CD4-positive, alpha-beta memory T cell (primary cell): ENCODE measurements at regions not wholly inside any gene's neighbourhood (a gene's known extent, or its start where the extent isn't known, plus 50 kb on each side); places are given as distances from the start of the nearest gene placed in this dataset.
"Not testable (repeated sequence)": the region's sequence is repeated elsewhere in the genome, so short reads cannot be mapped to it uniquely, and the experiment has no call there.

Source experiments
- CTCF ChIA-PET: fragments of 350-600 bp; sonication (Branson Sonifier 250); formaldehyde crosslinking; loops from one replicate; lab custom pipeline; 2021; ENCODE audit warnings: inconsistent platforms; ENCODE audit not compliant: partially characterized antibody; lab: Charles Lee
- POLR2A ChIA-PET: fragments of 350-600 bp; sonication (Branson Sonifier 250); formaldehyde crosslinking; loops from one replicate; lab custom pipeline; 2021; ENCODE audit not compliant: partially characterized antibody; lab: Charles Lee
- DNase-seq, 5 donors: peaks; one replicate each; pipeline versions ENCODE4 v3.0.0 to v3.0.0-alpha.2; 2020 to 2022; ENCODE audit warnings: mixed read lengths in 1 of 5
- H3K27ac ChIP-seq: one replicate; pipeline ENCODE4 v1.7.0; 2013; ENCODE audit warnings: low read depth, low read length
- H3K27me3 ChIP-seq: 2 replicates; pipeline ENCODE4 v1.7.0; 2013; ENCODE audit warnings: mild to moderate bottlenecking, low read length, moderate library complexity; ENCODE audit not compliant: insufficient read depth
- H3K36me3 ChIP-seq: 2 replicates; pipeline ENCODE4 v1.7.0; 2013; ENCODE audit warnings: mild to moderate bottlenecking, low read length, moderate library complexity; ENCODE audit not compliant: insufficient read depth
- H3K4me1 ChIP-seq: 2 replicates; pipeline ENCODE4 v1.7.0; 2013; ENCODE audit warnings: mild to moderate bottlenecking, low read length, moderate library complexity; ENCODE audit not compliant: insufficient read depth
- H3K4me3 ChIP-seq, 2 donors: one replicate each; pipeline ENCODE4 v1.7.0; 2013; ENCODE audit warnings: low read length in 2 of 2, mild to moderate bottlenecking in 1 of 2
- H3K9me3 ChIP-seq, 2 donors: one replicate each; pipeline ENCODE4 v1.7.0; 2013; ENCODE audit warnings: low read length in 2 of 2, control low read depth in 1 of 2; ENCODE audit not compliant: control insufficient read depth in 1 of 2
- H3K27ac Mint-ChIP-seq, 7 donors: one replicate each; pipeline ENCODE4 v1.8.0; 2020 to 2021; ENCODE audit warnings: mixed read lengths in 7 of 7, mild to moderate bottlenecking in 6 of 7, inconsistent platforms in 3 of 7, moderate library complexity in 3 of 7
- H3K27me3 Mint-ChIP-seq, 2 donors: one replicate each; pipeline ENCODE4 v1.8.0; 2020 to 2021; ENCODE audit warnings: mixed read lengths in 2 of 2
- H3K36me3 Mint-ChIP-seq, 2 donors: one replicate each; pipeline ENCODE4 v1.8.0; 2020 to 2021; ENCODE audit warnings: mixed read lengths in 2 of 2, inconsistent platforms in 1 of 2, mild to moderate bottlenecking in 1 of 2
- H3K4me1 Mint-ChIP-seq, 4 donors: one replicate each; pipeline ENCODE4 v1.8.0; 2020 to 2021; ENCODE audit warnings: mixed read lengths in 4 of 4, mild to moderate bottlenecking in 1 of 4
- H3K4me3 Mint-ChIP-seq, 8 donors: one replicate each; pipeline ENCODE4 v1.8.0; 2020 to 2021; ENCODE audit warnings: mixed read lengths in 8 of 8, mild to moderate bottlenecking in 7 of 8, moderate library complexity in 6 of 8, inconsistent platforms in 3 of 8
- H3K9me3 Mint-ChIP-seq, 8 donors: one replicate each; pipeline ENCODE4 v1.8.0; 2020 to 2021; ENCODE audit warnings: mixed read lengths in 8 of 8, mild to moderate bottlenecking in 5 of 8, inconsistent platforms in 3 of 8, moderate library complexity in 1 of 8
- intact Hi-C: fragments of 100-400 bp; cut with micrococcal nuclease; formaldehyde crosslinking; loops from one replicate; pipeline ENCODE4 v1.15.1; 2023

DNA sequence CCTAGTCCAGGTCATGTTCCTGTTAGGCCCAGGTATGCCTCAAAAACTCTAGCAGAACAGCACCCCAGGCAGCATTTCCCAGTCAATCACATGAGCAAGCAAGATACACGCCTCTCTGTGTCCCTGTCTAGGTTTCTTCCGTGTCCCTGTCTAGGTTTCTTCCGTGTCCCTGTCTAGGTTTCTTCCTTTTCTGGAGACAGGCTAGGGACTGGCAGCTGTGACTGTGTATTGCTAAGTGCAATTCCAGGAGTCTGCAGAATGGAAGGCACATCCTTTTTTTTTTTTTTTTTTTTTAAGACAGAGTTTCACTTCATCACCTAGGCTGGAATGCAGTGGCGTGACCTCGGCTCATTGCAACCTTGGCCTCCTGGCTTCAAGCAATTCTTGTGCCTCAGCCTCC is 77.6 kb downstream of the SETD4 start:
- no peaks in the 10 kb centered on the region for H3K4me1 Mint-ChIP-seq
- no peaks in the 10 kb centered on the region for H3K36me3 Mint-ChIP-seq
- H3K4me3 Mint-ChIP-seq = no peak overlapping the region
- POLR2A ChIA-PET = no interaction called here
- H3K27ac Mint-ChIP-seq = no peak overlapping the region
- Histone ChIP-seq H3K27ac (no peak overlapping the region), H3K36me3 (no peaks in the 10 kb centered on the region), H3K4me3 (no peak overlapping the region), H3K9me3 (no peaks in the 10 kb centered on the region), H3K27me3 (no peaks in the 10 kb centered on the region), H3K4me1 (no peaks in the 10 kb centered on the region)
- intact Hi-C loops = no loop called here
- CTCF ChIA-PET = interaction anchor here (1.2 kb wide), 1 partner anchor 45 kb away, joined by 3 read pairs; no protein-coding TSS in a partner anchor
- peaks cover 19 to 26% of the 10 kb centered on the region in 2 donors for H3K27me3 Mint-ChIP-seq
- H3K9me3 Mint-ChIP-seq = peaks cover 0 to 12% (median 6%) of the 10 kb centered on the region in 8 donors
- no peak for DNase-seq

DNA sequence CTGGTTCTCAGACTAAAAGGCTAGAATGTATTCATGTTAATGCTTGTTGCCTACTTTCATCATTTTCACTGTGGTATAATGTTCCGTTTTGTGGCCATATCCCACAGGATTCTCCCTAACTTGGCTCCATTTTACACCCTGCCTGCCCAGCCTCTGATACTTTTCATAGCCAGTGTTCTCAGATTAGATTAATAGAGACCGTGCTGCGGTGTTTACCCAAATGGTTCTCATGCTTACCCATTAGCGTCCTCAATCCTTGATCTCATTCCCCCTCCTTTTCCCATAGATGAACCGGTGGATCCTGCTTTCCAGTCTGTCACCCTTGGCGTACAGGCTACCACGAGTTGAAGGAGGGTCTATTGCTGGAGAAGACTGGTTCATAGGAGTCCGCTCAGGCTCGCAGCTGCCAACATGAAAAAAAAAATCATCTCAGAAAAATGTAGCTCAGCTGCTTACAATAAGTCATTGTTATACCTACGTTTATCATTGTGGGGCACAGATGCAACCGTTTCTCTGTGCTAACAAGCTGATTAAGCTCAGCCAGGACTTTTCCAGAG is 78.7 kb downstream of the SETD4 start:
- no peak overlapping the region for H3K4me3 Mint-ChIP-seq

DNA sequence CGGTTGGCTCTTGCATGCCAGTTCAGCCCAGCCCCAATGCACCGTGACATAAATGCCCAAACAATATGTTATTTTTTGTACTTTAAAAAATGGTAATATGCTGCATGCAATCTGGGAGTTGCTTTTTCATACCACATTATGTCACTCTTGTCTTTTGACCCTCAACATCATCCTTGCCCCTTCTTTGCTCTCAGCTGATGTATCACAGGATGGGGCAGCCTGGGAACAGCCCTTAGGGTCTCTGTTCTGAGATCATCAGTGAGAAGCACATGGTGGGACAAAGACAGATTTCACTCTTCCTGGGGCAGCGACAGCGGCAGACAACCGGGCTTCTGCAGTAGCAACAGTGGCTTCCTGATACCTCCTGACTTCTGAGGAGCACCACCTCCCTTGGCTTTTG is 79.5 kb downstream of the SETD4 start:
- CTCF ChIA-PET = no interaction called here
- no peaks in the 10 kb centered on the region for H3K4me1 Mint-ChIP-seq
- no peaks in the 10 kb centered on the region for H3K9me3 ChIP-seq
- intact Hi-C loops = no loop called here
- no peaks in the 10 kb centered on the region for H3K36me3 ChIP-seq
- H3K4me1 ChIP-seq = no peaks in the 10 kb centered on the region
- peaks cover 14 to 25% of the 10 kb centered on the region in 2 donors for H3K27me3 Mint-ChIP-seq
- H3K27ac Mint-ChIP-seq = no peak overlapping the region
- H3K4me3 ChIP-seq = no peak overlapping the region
- H3K9me3 Mint-ChIP-seq = peaks cover 0 to 17% (median 6%) of the 10 kb centered on the region in 8 donors
- H3K36me3 Mint-ChIP-seq = no peaks in the 10 kb centered on the region
- no peaks in the 10 kb centered on the region for H3K27me3 ChIP-seq
- no peak for DNase-seq
- POLR2A ChIA-PET = no interaction called here
- no peak overlapping the region for H3K27ac ChIP-seq
- H3K4me3 Mint-ChIP-seq = peak overlapping the region in 1 of 8 donors; percentile 52

More for the DNA sequence above, 78.7 kb downstream of the SETD4 start:
- intact Hi-C loops = no loop called here
- no peak overlapping the region for H3K4me3 ChIP-seq
- no peak for DNase-seq
- no peaks in the 10 kb centered on the region for H3K9me3 ChIP-seq
- Mint-ChIP-seq H3K4me1 (no peaks in the 10 kb centered on the region), H3K27me3 (peaks cover 17 to 25% of the 10 kb centered on the region in 2 donors), H3K27ac (no peak overlapping the region), H3K36me3 (no peaks in the 10 kb centered on the region), H3K9me3 (peaks cover 0 to 16% (median 6%) of the 10 kb centered on the region in 8 donors)
- no peaks in the 10 kb centered on the region for H3K4me1 ChIP-seq
- H3K27me3 ChIP-seq = no peaks in the 10 kb centered on the region
- ChIA-PET CTCF (no interaction called here), POLR2A (interaction anchor here (0.7 kb wide), 1 partner anchor 1270 kb away, joined by 3 read pairs; no protein-coding TSS in a partner anchor)
- H3K36me3 ChIP-seq = no peaks in the 10 kb centered on the region
- H3K27ac ChIP-seq = no peak overlapping the region

DNA sequence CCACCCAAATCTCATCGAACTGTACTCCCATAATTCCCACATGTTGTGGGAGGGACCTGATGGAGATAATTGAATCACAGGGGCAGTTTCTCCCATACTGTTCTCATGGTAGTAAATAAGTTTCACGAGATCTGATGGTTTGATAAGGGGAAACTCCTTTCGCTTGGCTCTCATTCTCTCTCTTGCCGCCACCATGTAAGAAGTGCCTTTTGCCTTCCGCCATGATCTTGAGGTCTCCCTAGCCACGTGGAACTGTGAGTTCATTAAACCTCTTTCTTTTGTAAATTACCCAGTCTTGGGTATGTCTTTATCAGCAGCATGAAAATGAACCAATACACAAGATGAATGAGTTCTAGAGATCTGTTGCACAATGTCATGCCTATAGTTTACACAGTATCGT is 82.5 kb downstream of the SETD4 start:
- H3K27ac Mint-ChIP-seq, H3K4me3 Mint-ChIP-seq, POLR2A ChIA-PET, H3K27me3 ChIP-seq, DNase-seq, H3K27ac ChIP-seq, H3K4me3 ChIP-seq, H3K9me3 ChIP-seq, H3K36me3 ChIP-seq, H3K36me3 Mint-ChIP-seq, intact Hi-C loops, H3K4me1 Mint-ChIP-seq, H3K4me1 ChIP-seq: not testable (repeated sequence)
- CTCF ChIA-PET = interaction anchor here (1.2 kb wide), 1 partner anchor 9 kb away, joined by 3 read pairs; no protein-coding TSS in a partner anchor
- H3K27me3 Mint-ChIP-seq = peaks cover 21 to 23% of the 10 kb centered on the region in 2 donors
- peaks cover 0 to 17% (median 6%) of the 10 kb centered on the region in 8 donors for H3K9me3 Mint-ChIP-seq

DNA sequence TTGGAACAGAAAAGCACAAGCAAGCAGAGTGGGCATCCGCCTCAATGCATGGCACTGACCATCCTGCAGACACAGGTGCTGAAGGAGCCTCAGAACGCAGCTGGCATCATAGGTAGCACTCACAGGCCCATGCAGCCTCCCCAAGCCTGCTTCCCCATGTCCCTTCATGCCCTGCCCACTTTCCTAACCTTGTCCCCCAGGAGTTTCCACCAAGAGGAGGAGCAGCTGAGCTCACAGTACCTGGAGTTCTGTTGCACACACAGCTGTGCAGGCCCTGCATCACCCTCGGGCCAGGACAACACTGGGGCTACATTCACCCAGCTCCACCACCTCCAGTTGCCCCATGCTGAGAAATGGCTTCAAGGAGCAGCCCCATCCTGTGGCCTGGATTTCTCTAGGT is 83.4 kb downstream of the SETD4 start:
- Mint-ChIP-seq H3K9me3 (peaks cover 0 to 17% (median 6%) of the 10 kb centered on the region in 8 donors), H3K27me3 (peaks cover 15 to 20% of the 10 kb centered on the region in 2 donors), H3K27ac (no peak overlapping the region), H3K4me3 (no peak overlapping the region), H3K4me1 (no peaks in the 10 kb centered on the region), H3K36me3 (no peaks in the 10 kb centered on the region)
- DNase-seq = no peak
- Histone ChIP-seq H3K4me1 (no peaks in the 10 kb centered on the region), H3K36me3 (no peaks in the 10 kb centered on the region), H3K4me3 (no peak overlapping the region), H3K27me3 (no peaks in the 10 kb centered on the region), H3K27ac (no peak overlapping the region), H3K9me3 (no peaks in the 10 kb centered on the region)
- intact Hi-C loops = no loop called here
- CTCF ChIA-PET = interaction anchor here (1.2 kb wide), 1 partner anchor 10 kb away, joined by 3 read pairs; no protein-coding TSS in a partner anchor
- POLR2A ChIA-PET = no interaction called here

DNA sequence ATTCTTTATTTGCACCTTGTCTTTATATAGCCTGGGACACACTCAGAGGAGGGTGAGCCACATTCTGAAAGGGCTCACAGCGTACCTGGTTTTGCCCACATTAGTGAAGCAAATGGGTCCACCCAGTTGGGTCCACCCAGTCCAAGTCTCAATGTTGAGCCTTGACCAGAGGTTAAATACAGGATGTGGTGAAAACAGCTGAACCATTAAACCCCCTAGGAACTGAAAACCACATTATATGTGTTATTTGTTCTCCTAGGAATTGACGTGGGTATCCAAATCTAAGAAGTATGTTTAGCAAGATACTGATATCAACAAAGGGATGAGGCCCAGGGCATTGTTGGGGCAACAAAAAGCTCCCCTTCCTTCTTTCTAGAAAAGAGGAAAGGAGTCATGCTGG is 83.8 kb downstream of the SETD4 start:
- no peaks in the 10 kb centered on the region for H3K4me1 ChIP-seq
- ChIA-PET CTCF (interaction anchor here (1.2 kb wide), 1 partner anchor 10 kb away, joined by 3 read pairs; no protein-coding TSS in a partner anchor), POLR2A (no interaction called here)
- no peaks in the 10 kb centered on the region for H3K36me3 ChIP-seq
- no peaks in the 10 kb centered on the region for H3K9me3 ChIP-seq
- peaks cover 0 to 17% (median 6%) of the 10 kb centered on the region in 8 donors for H3K9me3 Mint-ChIP-seq
- no peaks in the 10 kb centered on the region for H3K4me1 Mint-ChIP-seq
- no peak overlapping the region for H3K27ac ChIP-seq
- H3K4me3 Mint-ChIP-seq = no peak overlapping the region
- intact Hi-C loops = no loop called here
- H3K27me3 ChIP-seq = no peaks in the 10 kb centered on the region
- H3K27me3 Mint-ChIP-seq = peaks cover 15 to 18% of the 10 kb centered on the region in 2 donors
- no peak overlapping the region for H3K27ac Mint-ChIP-seq
- no peaks in the 10 kb centered on the region for H3K36me3 Mint-ChIP-seq
- no peak for DNase-seq
- H3K4me3 ChIP-seq = no peak overlapping the region

DNA sequence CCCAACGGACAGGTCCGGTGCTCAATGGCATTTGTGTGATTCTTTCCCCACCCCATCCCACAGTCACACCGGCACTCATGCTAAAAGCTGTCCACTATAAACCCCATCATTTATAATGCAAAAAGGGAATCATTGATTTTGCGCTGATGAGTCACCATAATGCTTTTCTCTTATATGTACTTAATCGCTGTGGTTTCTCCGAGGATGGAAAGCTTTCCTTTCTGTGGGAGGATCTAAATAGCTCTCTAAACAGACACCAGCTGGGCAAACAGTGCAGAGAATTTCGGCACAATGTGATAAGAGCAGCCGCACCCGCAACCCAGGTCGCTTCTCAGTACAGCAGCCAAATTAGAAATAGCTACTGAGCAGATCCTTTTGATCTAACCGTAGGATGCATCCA is 85.6 kb downstream of the SETD4 start:
- H3K4me3 Mint-ChIP-seq = no peak overlapping the region
- intact Hi-C loops = no loop called here
- H3K4me1 Mint-ChIP-seq = no peaks in the 10 kb centered on the region
- Histone ChIP-seq H3K9me3 (no peaks in the 10 kb centered on the region), H3K27ac (no peak overlapping the region), H3K4me3 (no peak overlapping the region), H3K4me1 (no peaks in the 10 kb centered on the region), H3K36me3 (no peaks in the 10 kb centered on the region), H3K27me3 (no peaks in the 10 kb centered on the region)
- POLR2A ChIA-PET = no interaction called here
- no peak for DNase-seq
- CTCF ChIA-PET = no interaction called here
- H3K36me3 Mint-ChIP-seq = no peaks in the 10 kb centered on the region
- no peak overlapping the region for H3K27ac Mint-ChIP-seq
- peaks cover 0 to 17% (median 6%) of the 10 kb centered on the region in 8 donors for H3K9me3 Mint-ChIP-seq
- peaks cover 16 to 22% of the 10 kb centered on the region in 2 donors for H3K27me3 Mint-ChIP-seq
